ENCODE measurements at regions not wholly inside any gene's neighbourhood (a gene's known extent, or its start where the extent isn't known, plus 50 kb on each side); places are given as distances from the start of the nearest gene placed in this dataset.

DNA sequence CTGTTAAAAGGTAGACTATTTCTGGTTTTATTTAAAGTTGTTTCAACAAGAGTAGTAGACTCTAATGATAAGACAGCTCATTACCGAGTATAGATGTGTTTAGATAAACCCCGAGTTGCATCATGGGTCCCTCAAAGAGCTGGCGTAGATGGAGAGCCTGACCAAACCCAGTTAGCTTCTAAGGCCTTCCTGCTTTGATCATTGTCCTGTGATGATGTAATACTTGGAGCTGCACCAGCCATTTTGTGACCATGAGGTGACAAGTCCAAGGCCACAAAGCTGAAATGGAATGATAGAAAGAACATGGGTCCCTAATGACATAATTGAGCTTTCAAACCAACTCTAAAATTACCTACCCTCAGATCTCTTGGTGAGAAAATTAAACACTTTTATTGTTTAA lies 66.6 kb upstream of the TAB3 start:
- TF ChIP-seq, protein P1, sequence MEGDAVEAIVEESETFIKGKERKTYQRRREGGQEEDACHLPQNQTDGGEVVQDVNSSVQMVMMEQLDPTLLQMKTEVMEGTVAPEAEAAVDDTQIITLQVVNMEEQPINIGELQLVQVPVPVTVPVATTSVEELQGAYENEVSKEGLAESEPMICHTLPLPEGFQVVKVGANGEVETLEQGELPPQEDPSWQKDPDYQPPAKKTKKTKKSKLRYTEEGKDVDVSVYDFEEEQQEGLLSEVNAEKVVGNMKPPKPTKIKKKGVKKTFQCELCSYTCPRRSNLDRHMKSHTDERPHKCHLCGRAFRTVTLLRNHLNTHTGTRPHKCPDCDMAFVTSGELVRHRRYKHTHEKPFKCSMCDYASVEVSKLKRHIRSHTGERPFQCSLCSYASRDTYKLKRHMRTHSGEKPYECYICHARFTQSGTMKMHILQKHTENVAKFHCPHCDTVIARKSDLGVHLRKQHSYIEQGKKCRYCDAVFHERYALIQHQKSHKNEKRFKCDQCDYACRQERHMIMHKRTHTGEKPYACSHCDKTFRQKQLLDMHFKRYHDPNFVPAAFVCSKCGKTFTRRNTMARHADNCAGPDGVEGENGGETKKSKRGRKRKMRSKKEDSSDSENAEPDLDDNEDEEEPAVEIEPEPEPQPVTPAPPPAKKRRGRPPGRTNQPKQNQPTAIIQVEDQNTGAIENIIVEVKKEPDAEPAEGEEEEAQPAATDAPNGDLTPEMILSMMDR (IDR thresholded peaks at IDR 0.05): no peak
- TF ChIP-seq POLR2A (IDR thresholded peaks at IDR 0.05): no peak
